Uterus (tissue), 3 donors: ENCODE measurements at regions not wholly inside any gene's neighbourhood (a gene's known extent, or its start where the extent isn't known, plus 50 kb on each side); places are given as distances from the start of the nearest gene placed in this dataset.

Experiments used
- DNase-seq, 2 donors: peaks; one replicate each; pipeline ENCODE4 v3.0.0-alpha.2; 2019 to 2020
- H3K27ac ChIP-seq, 2 donors: fragments of 200-600 bp; sonication (generic); 1 replicate in 1 of 2; 2 replicates in 1 of 2; pipeline ENCODE4 v1.5.1; 2016 to 2018
- H3K27me3 ChIP-seq, 2 donors: fragments of 200-600 bp; sonication (generic); one replicate each; pipeline ENCODE4 v1.5.1; 2018 to 2019; ENCODE audit warnings: control low read depth in 1 of 2
- H3K36me3 ChIP-seq, 2 donors: fragments of 200-600 bp; sonication (generic); one replicate each; pipeline ENCODE4 v1.5.1; 2019; ENCODE audit warnings: control low read depth in 1 of 2
- H3K4me1 ChIP-seq, 2 donors: fragments of 200-600 bp; sonication (generic); one replicate each; pipeline ENCODE4 v1.5.1; 2018 to 2019; ENCODE audit warnings: control low read depth in 1 of 2
- H3K4me3 ChIP-seq, 2 donors: fragments of 200-600 bp; sonication (generic); 1 replicate in 1 of 2; 2 replicates in 1 of 2; pipeline ENCODE4 v1.5.1; 2018 to 2019; ENCODE audit warnings: mild to moderate bottlenecking in 1 of 2
- H3K9me3 ChIP-seq, 2 donors: fragments of 200-600 bp; sonication (generic); one replicate each; pipeline ENCODE4 v1.5.1; 2019; ENCODE audit warnings: control low read depth in 1 of 2
- CTCF ChIP-seq, 4 experiments: fragments of 200-600 bp in 2 of 4; fragments of 450-650 bp in 2 of 4; sonication (generic) in 2 of 4; IDR thresholded peaks; one replicate each; pipeline ENCODE4 v1.5.1; 2016 to 2019; ENCODE audit warnings: antibody characterized with exemption in 4 of 4, mild to moderate bottlenecking in 2 of 4, moderate library complexity in 1 of 4
- POLR2A ChIP-seq, 2 donors: fragments of 450-650 bp; IDR thresholded peaks; one replicate each; pipeline ENCODE4 v1.6.1; 2016; ENCODE audit warnings: antibody characterized with exemption in 2 of 2, mild to moderate bottlenecking in 1 of 2, moderate library complexity in 1 of 2
- intact Hi-C: fragments of 100-400 bp; cut with DNase I; formaldehyde crosslinking; loops from one replicate; pipeline ENCODE4 v1.15.1; 2023; ENCODE audit warnings: low total_unique reads
- donor health status: DM: yes; HTN: yes; CAD: no.

- no peaks in the 10 kb centered on the region for H3K36me3 ChIP-seq
- no peak overlapping the region for H3K27ac ChIP-seq
- H3K4me1 ChIP-seq: no peaks in the 10 kb centered on the region
- no peaks in the 10 kb centered on the region for H3K27me3 ChIP-seq
- TF ChIP-seq POLR2A (IDR thresholded peaks at IDR 0.05) (no peak), CTCF (IDR thresholded peaks at IDR 0.05) (no peak)
- no peak for DNase-seq
- no peak overlapping the region for H3K4me3 ChIP-seq
- no peaks in the 10 kb centered on the region for H3K9me3 ChIP-seq
- intact Hi-C loops: no loop called here
These were observed 258.4 kb upstream of the AKR1E2 start for GRCh38 chr10:4567637-4568036.

- intact Hi-C loops: no loop called here
- no peaks in the 10 kb centered on the region for H3K9me3 ChIP-seq
These were observed 260.0 kb upstream of the AKR1E2 start for GRCh38 chr10:4566011-4566410.

GRCh38 chr10:4561296-4561695 lies 264.7 kb upstream of the AKR1E2 start:
- no peak overlapping the region for H3K4me3 ChIP-seq
- intact Hi-C loops: no loop called here
- TF ChIP-seq POLR2A (IDR thresholded peaks at IDR 0.05) (no peak), CTCF (IDR thresholded peaks at IDR 0.05) (no peak)
- no peaks in the 10 kb centered on the region for H3K36me3 ChIP-seq
- H3K27me3 ChIP-seq: no peaks in the 10 kb centered on the region
- no peak overlapping the region for H3K27ac ChIP-seq
- no peaks in the 10 kb centered on the region for H3K9me3 ChIP-seq
- no peaks in the 10 kb centered on the region for H3K4me1 ChIP-seq
- DNase-seq: no peak

More at GRCh38 chr10:4566011-4566410, 260.0 kb upstream of the AKR1E2 start:
- no peaks in the 10 kb centered on the region for H3K27me3 ChIP-seq
- no peaks in the 10 kb centered on the region for H3K4me1 ChIP-seq
- H3K36me3 ChIP-seq: no peaks in the 10 kb centered on the region
- no peak overlapping the region for H3K27ac ChIP-seq
- DNase-seq: no peak
- no peak overlapping the region for H3K4me3 ChIP-seq
- TF ChIP-seq CTCF (IDR thresholded peaks at IDR 0.05) (no peak), POLR2A (IDR thresholded peaks at IDR 0.05) (no peak)

- no peaks in the 10 kb centered on the region for H3K27me3 ChIP-seq
- intact Hi-C loops: no loop called here
- no peak for DNase-seq
- no peak overlapping the region for H3K4me3 ChIP-seq
- no peaks in the 10 kb centered on the region for H3K36me3 ChIP-seq
- H3K9me3 ChIP-seq: no peaks in the 10 kb centered on the region
- no peak overlapping the region for H3K27ac ChIP-seq
- TF ChIP-seq POLR2A (IDR thresholded peaks at IDR 0.05) (no peak), CTCF (IDR thresholded peaks at IDR 0.05) (no peak)
- H3K4me1 ChIP-seq: no peaks in the 10 kb centered on the region
These were observed 268.5 kb upstream of the AKR1E2 start for GRCh38 chr10:4557469-4557868.

GRCh38 chr10:4556527-4556926 lies 269.5 kb upstream of the AKR1E2 start:
- no peak for DNase-seq
- intact Hi-C loops: no loop called here
- Histone ChIP-seq H3K27ac (no peak overlapping the region), H3K9me3 (no peaks in the 10 kb centered on the region), H3K36me3 (no peaks in the 10 kb centered on the region), H3K4me3 (no peak overlapping the region), H3K4me1 (no peaks in the 10 kb centered on the region), H3K27me3 (no peaks in the 10 kb centered on the region)
- no peak for TF ChIP-seq POLR2A (IDR thresholded peaks at IDR 0.05)
- no peak for TF ChIP-seq CTCF (IDR thresholded peaks at IDR 0.05)
